NCI-H460 (cell line): ENCODE measurements at regions not wholly inside any gene's neighbourhood (a gene's known extent, or its start where the extent isn't known, plus 50 kb on each side); places are given as distances from the start of the nearest gene placed in this dataset.

Source experiments
- DNase-seq: peaks from one replicate; pipeline ENCODE4 v3.0.0-alpha.2; 2016; ENCODE audit warnings: low read depth; ENCODE audit errors: extremely low read depth

GRCh38 chr2:7661502-7661901, 744.3 kb downstream of the RNF144A start:
- no peak for DNase-seq

DNA sequence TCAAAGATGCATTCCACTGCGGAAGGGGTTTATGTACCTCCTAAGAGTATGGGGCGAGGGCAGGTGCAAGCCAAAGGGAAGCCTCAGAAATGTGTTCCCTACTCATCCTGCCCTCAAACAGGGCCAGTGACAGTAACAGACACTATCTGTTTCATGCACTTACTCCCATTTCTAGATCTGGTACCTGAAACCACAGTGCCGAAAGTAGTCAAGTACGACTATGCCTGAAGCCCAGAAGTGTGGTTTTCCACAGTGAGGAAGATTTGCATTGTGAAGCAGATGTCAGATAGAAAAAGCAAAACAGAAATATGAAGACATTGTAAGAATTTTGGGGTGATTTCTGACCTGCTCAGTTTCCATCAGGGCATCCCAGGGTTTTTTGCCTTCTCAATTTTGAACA, 748.7 kb downstream of the RNF144A start:
- DNase-seq: no peak

DNA sequence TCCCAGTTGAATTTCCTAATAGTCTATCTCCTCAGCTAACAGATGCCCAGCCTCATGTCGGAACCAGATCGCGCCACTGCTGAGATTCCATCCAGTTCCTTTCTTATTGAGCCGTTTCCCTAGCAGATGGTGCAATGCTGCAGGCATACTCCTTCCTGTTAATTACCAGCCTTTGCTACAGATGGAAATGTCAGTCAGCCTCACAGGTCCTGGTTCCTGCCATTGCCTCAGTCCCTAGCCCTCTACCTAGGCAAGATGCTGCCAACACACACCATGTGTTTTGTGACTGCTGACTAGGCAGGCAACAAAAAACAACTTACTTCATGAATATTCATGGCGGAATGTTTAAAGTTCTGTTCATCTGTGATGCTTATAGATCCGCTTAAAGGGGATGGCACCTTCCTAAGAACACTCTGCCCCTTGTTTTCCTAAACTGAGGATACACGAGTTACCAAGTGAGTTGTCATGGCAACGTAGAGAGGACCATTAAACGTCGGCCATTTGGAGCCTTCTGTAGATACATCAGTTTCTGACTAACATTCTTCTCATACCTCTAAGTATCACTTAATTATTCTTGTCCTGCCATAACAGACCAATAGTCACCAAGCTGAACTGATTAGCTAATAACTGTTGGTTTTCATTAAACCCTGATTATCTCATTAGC, 749.5 kb downstream of the RNF144A start:
- no peak for DNase-seq

GRCh38 chr2:7667260-7667757, 750.1 kb downstream of the RNF144A start:
- no peak for DNase-seq

- no peak for DNase-seq
These were observed 753.9 kb downstream of the RNF144A start for GRCh38 chr2:7670905-7671641.

GRCh38 chr2:7672027-7672684, 754.9 kb downstream of the RNF144A start:
- DNase-seq: peak; percentile 32

DNA sequence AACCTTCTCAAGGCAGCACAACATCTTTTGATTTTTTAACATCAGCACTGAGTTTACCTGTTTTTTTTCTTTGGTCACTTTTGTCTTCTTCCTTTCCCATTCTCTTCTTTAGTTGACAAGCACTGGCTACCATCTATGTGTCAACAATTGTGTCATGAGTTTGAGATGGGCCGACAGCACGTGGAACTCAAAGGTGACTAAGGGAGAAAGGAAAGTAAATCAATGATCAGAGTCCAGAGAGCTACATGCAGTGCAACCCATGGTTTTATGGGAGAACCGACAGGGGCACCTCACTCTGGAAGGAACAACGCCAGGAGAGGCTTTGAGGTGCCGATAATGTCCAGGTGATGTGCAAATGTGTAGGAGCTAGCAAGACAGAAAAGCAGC, 755.5 kb downstream of the RNF144A start:
- no peak for DNase-seq

DNA sequence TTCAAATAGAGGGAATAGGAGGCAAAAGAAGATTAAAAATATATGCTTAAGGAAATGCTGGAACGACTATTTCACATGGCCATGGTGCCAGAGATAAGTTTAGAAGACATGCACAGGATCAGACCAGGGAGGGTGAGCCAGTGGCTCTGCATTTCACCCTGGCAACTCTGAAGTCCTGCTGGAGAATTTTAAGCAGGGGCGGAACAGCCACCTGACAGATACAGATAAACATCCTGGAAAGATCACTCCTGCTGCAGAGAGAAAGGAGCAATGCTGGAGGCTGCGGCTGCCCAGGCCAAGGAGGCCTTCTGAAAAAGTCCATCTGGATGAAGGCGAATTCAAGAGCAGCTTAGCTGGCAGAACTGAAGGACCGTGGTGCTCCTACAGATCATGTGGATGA, 755.9 kb downstream of the RNF144A start:
- no peak for DNase-seq

GRCh38 chr2:7673853-7674252, 756.6 kb downstream of the RNF144A start:
- no peak for DNase-seq

DNA sequence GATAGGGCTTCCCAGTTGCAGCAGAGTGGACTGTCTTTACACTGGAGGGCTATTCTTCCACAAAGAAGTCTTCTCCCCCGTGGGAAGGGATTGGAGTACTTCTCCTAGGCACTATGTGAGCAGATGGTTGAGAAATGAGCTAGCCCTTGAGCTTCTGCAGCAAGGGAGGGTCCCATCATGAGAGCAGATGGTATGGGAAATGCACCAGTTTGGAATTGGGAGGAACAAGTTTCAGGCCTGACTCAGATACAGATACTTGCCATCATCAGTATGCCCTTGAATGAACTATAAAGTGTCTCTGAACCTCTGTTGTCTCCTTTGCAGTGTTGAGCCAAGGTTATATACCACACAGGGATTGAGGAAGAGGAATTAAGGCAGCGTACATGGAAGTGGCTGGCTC, 757.4 kb downstream of the RNF144A start:
- DNase-seq: no peak

- DNase-seq: no peak
These were observed 759.5 kb downstream of the RNF144A start for GRCh38 chr2:7676714-7677113.

DNA sequence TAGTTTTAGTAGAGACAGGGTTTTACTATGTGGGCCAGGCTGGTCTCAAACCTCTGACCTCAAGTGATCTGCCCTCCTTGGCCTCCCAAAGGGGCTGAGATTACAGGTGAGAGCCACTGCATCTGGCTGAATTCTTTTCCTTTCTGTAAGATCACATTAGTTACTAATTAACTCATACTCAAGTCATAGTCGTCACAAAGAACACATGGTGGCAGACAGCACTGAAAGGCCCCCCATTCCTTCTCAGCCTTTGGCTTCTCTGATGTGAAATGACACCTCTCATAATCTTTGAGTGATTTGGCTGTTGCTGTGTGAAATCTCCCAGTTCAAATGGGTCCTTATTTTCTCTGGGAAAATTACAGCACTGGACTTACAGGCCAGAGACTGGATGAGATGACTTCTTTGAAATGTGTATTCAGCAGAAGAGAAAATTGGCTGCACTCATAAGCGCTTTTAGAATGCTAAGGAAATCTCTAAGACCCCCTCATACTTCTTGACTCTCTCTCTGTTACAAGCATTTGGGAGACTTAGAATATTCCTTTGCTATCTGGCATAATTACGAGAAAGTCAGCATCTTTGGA, 764.8 kb downstream of the RNF144A start:
- no peak for DNase-seq

GRCh38 chr2:7683196-7683595, 766.0 kb downstream of the RNF144A start:
- DNase-seq: no peak

- no peak for DNase-seq
These were observed 766.5 kb downstream of the RNF144A start for GRCh38 chr2:7683708-7684107.

DNA sequence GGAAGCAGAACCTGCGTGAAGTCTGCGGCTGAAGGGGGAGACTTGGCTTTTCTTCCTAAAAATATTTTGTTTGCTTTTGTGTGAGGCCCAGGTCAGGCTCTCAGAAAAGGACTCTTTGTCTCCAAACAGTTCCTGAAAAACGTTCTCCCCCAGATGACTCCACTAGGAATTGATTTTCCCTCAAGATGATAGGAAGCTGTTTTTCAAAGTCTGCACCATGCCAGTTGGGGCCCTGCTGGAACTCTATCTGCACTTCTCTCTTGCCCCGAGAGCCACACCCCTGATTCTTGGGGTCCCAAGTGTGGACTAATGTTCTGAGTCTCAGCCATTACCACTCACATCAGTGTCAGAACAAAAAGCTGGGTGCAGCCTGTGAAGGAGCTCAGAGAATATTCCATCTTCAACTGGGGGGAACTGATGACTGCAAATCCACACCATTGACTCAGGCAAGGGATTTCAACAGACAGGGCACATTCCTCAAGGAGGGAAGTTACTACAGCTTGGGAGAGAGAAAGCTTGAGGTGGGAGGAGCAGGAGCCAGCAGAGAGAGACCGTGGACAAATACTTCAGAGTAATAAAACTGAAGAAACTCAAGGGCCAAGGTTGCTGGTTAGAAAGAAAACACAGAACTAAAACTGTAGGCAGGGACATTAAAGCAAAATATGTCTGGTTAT, 768.3 kb downstream of the RNF144A start:
- no peak for DNase-seq

GRCh38 chr2:7686016-7686385, 768.8 kb downstream of the RNF144A start:
- no peak for DNase-seq

GRCh38 chr2:7691961-7692656, 774.9 kb downstream of the RNF144A start:
- DNase-seq: peak; percentile 93

DNA sequence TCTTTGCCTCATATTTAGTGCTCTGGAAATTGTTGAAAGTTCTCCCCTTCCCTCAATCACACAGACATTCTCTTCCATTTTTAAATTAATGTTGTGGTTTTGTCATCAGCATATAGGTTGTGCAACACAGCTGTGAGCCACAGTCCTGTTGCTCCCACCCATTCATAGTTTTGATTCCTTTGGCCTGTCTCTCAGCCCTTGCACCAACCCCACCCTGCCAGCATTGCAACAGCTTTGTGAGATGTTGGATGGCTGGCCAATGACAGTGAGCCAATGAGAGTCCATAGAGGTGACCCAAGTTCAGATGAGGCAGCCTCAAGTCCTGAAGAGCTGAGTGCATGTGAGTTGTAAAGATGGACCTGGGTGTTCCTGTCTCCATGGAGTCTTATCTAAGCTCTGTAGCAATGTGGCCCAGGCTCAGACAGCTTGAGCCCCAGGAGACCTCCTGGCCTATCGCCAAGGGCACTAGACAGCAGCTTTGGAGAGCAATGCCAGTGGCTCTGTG, 775.5 kb downstream of the RNF144A start:
- peak; percentile 99 for DNase-seq

- peak; percentile 87 for DNase-seq
These were observed 776.2 kb downstream of the RNF144A start for GRCh38 chr2:7693246-7694075.
